ENCODE measurements at regions not wholly inside any gene's neighbourhood (a gene's known extent, or its start where the extent isn't known, plus 50 kb on each side); places are given as distances from the start of the nearest gene placed in this dataset.

- no peak for DNase-seq (ENCODE audit: low spot score)
These were observed 235.6 kb upstream of the KLF6 start for GRCh38 chr10:4020631-4021030.

GRCh38 chr10:4018054-4018511, 233.1 kb upstream of the KLF6 start:
- no peak for DNase-seq (ENCODE audit: low spot score)

- DNase-seq (ENCODE audit: low spot score), result no peak
These were observed 232.3 kb upstream of the KLF6 start for GRCh38 chr10:4017336-4017735.

GRCh38 chr10:4016214-4016740, 231.3 kb upstream of the KLF6 start:
- no peak for DNase-seq (ENCODE audit: low spot score)

- no peak for DNase-seq (ENCODE audit: low spot score)
These were observed 228.7 kb upstream of the KLF6 start for GRCh38 chr10:4013651-4014121.

GRCh38 chr10:4012848-4013247, 227.8 kb upstream of the KLF6 start:
- no peak for DNase-seq (ENCODE audit: low spot score)

GRCh38 chr10:4011136-4011812, 226.3 kb upstream of the KLF6 start:
- peak; percentile 25 for DNase-seq (ENCODE audit: low spot score)

- no peak for DNase-seq (ENCODE audit: low spot score)
These were observed 223.8 kb upstream of the KLF6 start for GRCh38 chr10:4008676-4009382.

GRCh38 chr10:4007771-4008170, 222.8 kb upstream of the KLF6 start:
- DNase-seq (ENCODE audit: low spot score), result no peak

GRCh38 chr10:4006858-4007257, 221.8 kb upstream of the KLF6 start:
- DNase-seq (ENCODE audit: low spot score), result no peak

GRCh38 chr10:4006051-4006450, 221.0 kb upstream of the KLF6 start:
- DNase-seq (ENCODE audit: low spot score), result no peak

- DNase-seq (ENCODE audit: low spot score), result no peak
These were observed 220.0 kb upstream of the KLF6 start for GRCh38 chr10:4004990-4005389.

GRCh38 chr10:4004144-4004543, 219.1 kb upstream of the KLF6 start:
- no peak for DNase-seq (ENCODE audit: low spot score)

- no peak for DNase-seq (ENCODE audit: low spot score)
These were observed 218.5 kb upstream of the KLF6 start for GRCh38 chr10:4003348-4003973.

GRCh38 chr10:4001811-4002210, 216.8 kb upstream of the KLF6 start:
- DNase-seq (ENCODE audit: low spot score), result no peak

- DNase-seq (ENCODE audit: low spot score), result no peak
These were observed 214.6 kb upstream of the KLF6 start for GRCh38 chr10:3999642-4000041.

GRCh38 chr10:3996697-3997096, 211.7 kb upstream of the KLF6 start:
- DNase-seq (ENCODE audit: low spot score), result no peak

GRCh38 chr10:3995302-3996210, 210.5 kb upstream of the KLF6 start:
- no peak for DNase-seq (ENCODE audit: low spot score)

- DNase-seq (ENCODE audit: low spot score), result no peak
These were observed 207.6 kb upstream of the KLF6 start for GRCh38 chr10:3992382-3993178.

GRCh38 chr10:3990307-3990706, 205.3 kb upstream of the KLF6 start:
- DNase-seq (ENCODE audit: low spot score), result no peak

Measured in iPS-NIHi11 (cell line).